ENCODE measurements at regions not wholly inside any gene's neighbourhood (a gene's known extent, or its start where the extent isn't known, plus 50 kb on each side); places are given as distances from the start of the nearest gene placed in this dataset.

DNA sequence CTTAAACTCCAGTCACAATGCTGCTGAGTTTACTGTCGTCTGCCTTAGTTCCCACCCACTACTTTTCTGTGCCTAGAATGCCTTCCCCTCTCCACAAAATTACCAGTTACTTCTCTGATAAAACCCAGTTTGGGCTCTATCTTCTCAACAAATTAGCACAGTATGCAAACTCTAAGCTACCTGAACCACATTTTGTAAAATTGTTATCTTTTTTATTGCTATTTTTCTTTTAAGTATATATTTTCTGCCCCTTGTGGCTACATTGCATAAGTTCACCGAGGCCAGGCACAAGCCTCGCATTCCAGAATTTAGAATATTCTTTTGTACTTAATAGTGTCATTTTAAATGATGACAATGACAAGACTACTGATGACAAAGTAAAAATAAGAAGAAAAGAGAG lies 60.0 kb downstream of the POU5F2 start:
- TF ChIP-seq, protein P1, sequence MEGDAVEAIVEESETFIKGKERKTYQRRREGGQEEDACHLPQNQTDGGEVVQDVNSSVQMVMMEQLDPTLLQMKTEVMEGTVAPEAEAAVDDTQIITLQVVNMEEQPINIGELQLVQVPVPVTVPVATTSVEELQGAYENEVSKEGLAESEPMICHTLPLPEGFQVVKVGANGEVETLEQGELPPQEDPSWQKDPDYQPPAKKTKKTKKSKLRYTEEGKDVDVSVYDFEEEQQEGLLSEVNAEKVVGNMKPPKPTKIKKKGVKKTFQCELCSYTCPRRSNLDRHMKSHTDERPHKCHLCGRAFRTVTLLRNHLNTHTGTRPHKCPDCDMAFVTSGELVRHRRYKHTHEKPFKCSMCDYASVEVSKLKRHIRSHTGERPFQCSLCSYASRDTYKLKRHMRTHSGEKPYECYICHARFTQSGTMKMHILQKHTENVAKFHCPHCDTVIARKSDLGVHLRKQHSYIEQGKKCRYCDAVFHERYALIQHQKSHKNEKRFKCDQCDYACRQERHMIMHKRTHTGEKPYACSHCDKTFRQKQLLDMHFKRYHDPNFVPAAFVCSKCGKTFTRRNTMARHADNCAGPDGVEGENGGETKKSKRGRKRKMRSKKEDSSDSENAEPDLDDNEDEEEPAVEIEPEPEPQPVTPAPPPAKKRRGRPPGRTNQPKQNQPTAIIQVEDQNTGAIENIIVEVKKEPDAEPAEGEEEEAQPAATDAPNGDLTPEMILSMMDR (conservative IDR thresholded peaks at IDR 0.05 in 1 of 2, IDR thresholded peaks at IDR 0.05 in 1 of 2; ENCODE audit: low read depth in 1 of 2, low read length in 2 of 2): peak in 1 of 2 donors; percentile 40
- no peak for TF ChIP-seq EZH2 (IDR thresholded peaks at IDR 0.05; ENCODE audit: low read length, missing control alignments)
